GM19455 (cell line): ENCODE measurements at regions not wholly inside any gene's neighbourhood (a gene's known extent, or its start where the extent isn't known, plus 50 kb on each side); places are given as distances from the start of the nearest gene placed in this dataset.
"Not testable (repeated sequence)": the region's sequence is repeated elsewhere in the genome, so short reads cannot be mapped to it uniquely, and the experiment has no call there.

Experiments
- ATAC-seq: cut with Tn5 transposase; IDR thresholded peaks from one replicate; pipeline ENCODE4 v1.9.1; 2021; ENCODE audit not compliant: unreplicated experiment

DNA sequence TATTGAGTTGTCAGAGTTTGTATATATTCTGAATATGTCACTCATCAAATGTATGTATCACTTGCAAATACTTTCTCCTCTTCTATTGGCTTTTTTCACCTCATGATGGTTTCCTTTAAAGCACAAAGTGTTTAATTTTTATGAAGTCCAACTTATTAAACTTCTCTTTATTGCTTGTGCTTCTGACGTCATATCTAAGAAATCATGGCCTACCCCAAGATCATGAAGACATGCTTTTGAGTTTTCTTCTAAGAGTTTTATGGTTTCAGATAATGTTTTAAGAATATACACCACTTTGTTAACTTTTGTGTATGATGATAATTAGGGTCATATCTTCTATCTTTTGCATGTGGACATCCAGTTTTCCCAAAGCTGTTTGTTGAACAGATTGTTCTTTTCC is 417.2 kb upstream of the ATP10A start:
- ATAC-seq: no peak

DNA sequence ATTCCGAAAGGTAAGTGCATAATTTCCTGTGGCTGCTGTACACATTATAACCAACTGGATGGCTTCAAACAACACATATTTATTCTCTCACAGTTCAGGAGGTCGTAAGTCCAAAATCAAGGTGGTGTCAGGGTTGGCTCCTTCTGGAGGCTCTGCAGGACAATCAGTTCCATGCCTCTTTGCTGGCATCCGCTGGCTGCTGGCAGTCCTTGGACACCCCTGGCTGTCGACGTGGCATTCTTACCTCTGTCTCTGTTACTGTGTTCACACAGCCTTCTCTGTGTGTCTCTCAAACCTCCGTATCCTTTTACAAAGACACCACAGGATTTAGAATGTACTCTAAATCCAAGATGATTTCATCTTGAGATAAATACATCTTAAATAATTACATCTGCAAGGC is 398.8 kb upstream of the ATP10A start:
- ATAC-seq: no peak

DNA sequence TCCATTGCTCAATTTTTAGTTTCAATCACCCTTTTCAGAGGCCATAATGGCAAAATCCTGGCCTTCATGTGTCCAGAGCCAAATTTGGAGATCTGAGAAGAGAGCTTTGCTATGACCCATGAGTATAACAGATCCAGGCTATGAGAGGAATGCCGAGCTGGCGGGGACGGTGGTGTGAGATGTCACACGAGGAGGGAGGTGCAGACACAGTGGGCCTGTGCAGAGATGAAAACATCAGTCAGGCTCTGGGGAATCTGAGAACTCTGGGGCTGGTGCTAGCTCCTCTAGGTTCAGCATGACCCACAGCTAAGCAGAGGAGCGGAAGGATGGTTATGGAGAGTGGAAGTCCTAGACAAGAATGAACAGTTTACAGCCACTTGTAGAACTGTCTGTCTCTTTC is 398.3 kb upstream of the ATP10A start:
- no peak for ATAC-seq

DNA sequence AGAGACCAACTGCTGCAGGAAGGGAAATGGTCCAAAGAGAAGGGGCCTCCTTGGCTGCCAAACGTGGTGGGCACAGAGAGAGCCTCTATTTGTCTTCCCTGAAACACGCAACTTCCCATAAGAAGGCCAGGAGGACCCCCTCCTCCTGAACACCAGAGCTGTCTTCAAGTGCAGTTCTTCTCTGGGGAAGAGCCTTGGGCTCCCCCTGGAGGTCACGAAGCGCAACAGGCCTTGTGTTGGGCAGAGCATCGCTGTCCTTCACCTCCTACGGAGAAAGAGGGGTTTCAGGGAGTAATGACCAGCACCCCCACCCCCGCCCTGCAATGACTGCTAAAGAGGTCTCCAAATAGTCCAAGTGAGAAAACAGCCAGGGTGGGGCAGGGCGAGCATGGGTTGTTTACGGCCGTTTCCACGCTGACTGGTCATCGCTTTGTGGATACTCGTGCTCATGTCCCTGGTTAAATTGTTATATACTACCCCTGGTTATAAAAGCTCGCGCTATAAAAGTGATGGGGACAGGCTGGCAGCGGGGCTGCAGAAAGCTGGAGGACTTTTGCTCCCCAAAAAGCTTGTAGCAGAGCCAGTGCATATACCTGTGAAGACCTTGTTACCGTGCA is 397.5 kb upstream of the ATP10A start:
- no peak for ATAC-seq

DNA sequence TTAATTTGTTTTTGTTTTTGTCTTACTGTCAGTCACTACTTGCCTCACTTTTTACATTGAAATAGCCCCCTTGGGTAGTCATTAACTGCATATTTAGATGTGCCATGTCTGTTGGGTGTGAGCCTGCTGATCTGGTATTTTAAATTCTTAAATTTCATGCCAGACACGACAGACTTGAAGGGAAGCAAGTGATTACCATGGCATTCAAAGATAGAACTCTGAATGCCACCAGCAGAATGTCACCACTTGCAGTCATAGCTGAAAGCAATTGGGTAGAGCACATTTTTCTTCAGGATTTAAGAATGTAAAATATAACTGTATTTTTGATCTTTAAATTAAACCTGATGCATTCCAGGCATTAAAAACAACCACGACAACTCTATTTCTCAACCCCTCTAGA is 396.5 kb upstream of the ATP10A start:
- no peak for ATAC-seq

DNA sequence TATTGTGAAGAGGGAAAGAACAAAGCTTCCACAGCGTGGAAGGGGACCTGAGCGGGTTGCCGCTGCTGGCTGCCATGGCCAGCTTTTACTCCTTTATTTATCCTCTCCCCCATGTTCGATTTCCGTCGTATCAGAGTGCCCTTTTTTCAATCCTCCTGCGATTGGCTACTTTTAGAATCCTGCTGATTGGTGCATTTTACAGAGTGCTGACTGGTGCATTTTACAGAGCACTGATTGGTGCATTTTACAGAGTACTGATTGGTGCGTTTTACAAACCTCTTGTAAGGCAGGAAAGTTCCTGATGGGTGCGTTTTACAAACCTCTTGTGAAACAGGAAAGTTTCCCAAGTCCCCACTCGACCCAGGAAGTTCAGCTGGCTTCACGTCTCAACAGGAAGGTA is 381.7 kb upstream of the ATP10A start:
- not testable (repeated sequence) for ATAC-seq

DNA sequence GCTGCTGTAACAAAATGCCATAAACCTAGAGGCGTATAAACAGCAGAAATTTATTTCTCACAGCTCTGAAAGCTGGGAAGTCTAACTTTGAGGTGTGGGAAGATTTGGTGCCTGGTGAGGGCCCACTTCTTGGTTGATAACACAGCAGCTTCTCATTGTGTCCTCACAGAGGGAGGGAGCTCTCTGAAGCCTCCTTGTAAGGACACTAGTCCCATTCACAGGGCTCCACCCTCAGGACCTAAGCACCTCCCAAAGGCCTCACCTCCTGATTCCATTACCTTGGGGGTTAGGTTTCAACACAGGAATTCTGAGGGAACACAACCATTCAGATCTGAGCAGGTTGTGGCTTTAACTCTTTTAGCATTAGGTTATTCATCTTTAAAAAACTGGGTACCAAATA is 380.3 kb upstream of the ATP10A start:
- no peak for ATAC-seq

DNA sequence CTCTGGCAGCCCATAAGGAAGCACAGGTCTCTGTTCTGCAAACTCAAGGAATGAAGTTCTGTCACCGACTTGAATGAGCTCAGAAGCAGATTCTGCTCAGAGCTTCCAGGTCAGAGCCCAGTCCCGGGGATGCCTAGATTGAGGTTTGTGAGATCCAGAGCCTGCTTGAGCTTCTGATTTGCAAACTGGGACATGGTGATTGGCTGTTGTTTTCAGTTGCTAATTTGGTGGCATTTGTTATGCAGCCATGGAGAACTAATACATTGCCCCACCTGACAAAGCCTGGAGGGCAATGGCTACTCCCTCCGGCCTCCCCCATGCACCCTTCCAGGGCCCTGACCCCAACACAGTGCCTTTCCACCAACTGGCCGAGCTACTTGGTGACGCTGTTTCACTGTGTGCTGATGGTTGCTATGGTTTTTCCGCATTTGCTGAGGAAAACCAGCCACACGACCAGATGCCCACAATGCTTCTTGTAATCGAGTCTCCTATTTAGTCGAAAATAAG is 379.5 kb upstream of the ATP10A start:
- ATAC-seq: no peak

DNA sequence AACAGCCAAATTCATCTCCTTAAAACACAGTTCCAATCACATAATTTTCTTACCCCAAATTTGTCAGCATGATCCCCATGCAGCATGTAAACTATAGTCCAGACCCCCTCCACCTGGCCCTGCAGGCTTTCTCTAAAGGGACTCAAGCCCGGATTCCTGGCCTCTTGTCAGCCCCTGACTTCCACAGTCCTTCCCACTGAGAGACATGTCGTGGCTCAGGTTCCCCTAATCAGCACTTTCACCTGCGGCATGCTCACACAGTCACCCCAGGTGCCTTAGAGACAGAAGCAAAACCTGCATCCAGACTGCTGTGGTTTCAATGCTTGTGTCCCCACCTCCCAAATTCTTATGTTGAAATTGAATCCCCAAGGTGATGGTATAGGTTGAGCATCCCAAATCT is 372.7 kb upstream of the ATP10A start:
- no peak for ATAC-seq

DNA sequence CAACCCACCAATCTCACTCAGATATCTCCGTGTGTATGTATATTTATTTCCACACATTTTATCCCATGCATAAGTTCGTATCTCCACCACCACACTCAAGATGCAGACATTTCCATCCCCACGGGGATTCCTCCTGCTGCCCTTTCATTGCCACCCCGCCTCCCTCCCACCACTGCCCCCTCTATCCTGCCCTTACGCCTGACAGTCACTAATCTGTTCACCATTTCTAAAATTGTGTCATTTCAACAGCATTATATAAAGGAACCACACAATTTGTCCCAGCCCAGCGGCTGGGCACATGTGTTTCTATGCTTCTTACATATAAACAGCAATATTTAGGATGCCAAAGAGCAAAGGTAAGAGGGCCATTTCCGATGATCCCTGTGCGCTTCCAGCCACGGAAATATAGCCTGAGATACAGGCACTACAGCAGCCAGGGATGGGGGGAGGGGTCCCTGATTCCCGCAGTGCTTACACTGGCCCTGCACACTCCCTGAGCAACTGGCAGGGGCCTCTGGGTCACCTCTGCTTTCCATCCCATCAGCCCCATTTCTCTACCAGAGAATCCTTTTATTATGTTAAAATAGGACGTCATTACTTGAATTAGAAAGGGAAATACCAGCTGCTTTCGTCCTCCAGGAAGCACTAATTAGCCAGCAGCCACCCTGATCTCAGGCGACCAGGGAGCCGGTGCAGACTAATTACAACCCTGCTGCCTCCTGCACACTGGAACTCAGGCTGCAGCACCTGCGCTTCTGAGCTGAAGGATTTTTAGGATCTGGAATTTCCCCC is 372.0 kb upstream of the ATP10A start:
- no peak for ATAC-seq

DNA sequence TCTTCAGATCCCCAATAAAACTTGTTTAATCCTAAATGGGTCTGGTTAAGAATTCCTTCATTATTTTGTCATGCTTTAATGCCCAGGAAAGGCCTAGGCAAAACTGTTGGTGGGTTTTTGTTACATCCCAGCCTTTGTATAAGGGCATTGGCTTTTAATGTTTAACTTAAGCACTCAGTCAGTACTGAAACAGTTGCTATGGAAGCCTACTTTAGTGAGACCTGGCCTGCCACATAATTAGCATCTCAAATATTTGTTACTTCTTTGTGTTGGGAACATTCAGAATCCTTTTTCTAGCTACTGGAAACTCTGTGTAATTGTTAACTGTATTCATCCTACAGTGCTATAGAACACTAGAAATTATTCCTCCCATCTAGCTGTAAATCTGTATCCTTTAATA is 369.6 kb upstream of the ATP10A start:
- no peak for ATAC-seq

DNA sequence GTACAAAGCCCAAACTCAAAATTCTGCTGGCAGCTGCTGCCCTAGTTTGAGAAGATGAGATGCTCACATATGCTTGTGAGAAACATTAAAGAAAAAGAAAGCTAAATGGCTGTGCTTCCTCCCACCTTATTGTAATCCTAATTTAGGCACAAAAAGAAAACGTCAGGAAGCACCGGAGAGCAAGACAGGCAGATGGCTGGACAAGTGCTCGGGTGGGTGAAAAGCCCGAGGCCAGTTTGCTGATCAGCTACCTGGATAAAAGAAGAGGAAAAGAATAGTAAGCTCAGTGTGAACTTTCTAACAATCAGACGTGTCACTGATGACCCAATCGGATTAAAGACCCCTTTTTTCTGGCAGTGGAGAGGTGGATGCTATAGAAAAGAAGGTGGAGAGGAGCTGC is 368.0 kb upstream of the ATP10A start:
- no peak for ATAC-seq

DNA sequence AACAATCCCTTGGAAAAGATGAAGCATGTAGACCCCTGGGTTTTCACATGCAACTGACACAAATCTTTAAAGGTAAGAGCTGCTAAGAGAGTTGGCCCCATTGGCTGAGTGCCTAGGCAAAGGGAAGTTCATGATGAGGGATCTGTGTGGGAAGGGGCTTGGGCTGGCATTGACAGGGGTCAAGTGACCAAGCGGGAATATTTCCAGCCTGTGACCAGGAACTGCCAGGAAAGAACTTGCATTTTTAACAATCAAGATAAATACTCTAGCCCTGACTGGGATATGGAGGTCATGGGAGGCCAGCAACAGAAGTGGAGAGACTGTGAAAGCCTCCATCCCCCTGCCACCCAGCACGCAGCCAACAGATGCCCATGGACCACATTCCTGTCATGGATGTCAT is 361.1 kb upstream of the ATP10A start:
- ATAC-seq: no peak

DNA sequence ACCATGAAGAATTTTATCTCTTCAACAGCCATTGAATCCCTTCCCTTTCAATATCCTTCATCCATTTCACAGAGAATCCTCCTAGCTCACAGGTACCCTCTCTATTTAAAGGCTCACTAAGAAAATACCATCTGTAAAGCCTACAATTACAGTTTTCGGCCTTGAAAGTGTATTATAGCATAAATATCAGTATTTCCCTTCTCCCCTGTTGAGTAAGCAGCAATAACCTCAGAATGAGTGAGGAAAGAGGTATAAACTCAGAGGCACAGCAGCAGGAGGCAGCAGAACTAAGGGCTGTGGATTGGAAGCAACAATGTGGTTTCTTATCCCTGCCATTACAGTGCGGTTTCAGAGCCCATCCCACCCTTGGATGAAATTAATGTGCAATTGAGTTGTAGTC is 360.6 kb upstream of the ATP10A start:
- no peak for ATAC-seq

DNA sequence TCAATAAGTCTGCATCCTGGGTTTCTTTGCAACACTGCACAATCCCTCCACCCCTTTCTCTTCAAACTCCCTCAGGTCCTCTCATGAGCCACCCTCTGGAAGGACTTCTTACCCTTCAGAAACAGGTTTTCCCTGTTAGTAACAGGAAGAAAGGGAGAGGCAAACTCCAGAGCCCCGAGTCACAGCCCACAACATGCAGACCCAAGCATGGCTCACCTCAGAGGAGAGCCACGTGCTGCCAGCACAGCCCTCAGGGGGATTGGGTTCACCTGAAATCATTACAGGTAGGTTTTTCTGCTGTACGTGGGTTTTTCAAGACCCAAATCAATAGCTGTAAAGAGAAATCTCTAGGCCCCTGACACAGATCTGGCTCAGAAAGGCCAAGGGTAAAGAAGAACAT is 359.7 kb upstream of the ATP10A start:
- no peak for ATAC-seq

DNA sequence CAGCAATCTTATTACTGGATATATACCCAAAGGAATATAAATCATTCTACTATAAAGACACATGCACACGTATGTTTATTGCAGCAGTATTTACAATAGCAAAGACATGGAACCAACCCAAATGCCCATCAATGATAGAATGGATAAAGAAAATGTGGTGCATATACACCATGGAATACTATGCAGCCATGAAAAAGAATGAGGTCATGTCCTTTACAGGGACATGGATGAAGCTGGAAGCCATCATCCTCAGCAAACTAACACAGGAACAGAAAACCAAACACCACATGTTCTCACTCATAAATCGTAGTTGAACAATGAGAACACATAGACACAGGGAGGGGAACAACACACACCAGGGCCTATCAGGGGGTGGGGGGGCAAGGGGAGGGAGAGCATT is 353.9 kb upstream of the ATP10A start:
- ATAC-seq: not testable (repeated sequence)

DNA sequence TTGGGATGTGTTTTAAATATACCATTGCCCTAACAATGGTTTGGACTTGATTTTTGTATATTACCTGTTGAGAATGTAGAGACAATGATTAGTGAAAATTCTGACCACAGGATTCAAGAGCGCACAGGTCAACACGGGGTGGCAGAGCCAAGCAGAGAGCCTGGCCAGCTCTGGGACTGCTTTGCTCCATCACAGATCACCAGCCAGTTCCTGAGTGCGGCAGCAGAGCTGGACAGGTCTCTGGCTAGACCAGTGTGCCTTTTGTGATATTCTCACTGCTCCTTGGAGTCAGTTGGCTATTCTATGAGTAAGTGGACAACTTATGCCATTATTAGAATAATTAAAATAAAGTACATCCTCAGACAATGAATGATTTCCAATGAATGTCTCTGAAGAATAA is 351.2 kb upstream of the ATP10A start:
- no peak for ATAC-seq

DNA sequence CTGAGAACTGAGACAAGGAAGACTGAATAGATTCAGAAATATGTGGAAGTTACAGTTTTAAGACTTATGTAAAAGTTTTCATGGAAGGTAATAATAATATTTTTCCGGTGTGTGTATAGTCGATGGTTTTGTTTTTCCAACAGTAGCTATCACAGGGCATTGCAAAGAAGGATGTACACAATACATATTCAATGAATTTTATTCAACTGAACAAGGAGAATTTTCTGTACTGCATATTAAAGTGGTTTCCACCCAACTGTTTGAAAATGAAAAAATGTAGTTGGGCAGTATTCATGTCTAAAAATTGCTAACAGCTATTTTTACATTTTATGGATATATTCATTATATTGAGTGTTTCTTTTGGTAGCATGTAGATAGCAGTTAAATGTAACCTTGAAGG is 350.3 kb upstream of the ATP10A start:
- ATAC-seq: no peak

DNA sequence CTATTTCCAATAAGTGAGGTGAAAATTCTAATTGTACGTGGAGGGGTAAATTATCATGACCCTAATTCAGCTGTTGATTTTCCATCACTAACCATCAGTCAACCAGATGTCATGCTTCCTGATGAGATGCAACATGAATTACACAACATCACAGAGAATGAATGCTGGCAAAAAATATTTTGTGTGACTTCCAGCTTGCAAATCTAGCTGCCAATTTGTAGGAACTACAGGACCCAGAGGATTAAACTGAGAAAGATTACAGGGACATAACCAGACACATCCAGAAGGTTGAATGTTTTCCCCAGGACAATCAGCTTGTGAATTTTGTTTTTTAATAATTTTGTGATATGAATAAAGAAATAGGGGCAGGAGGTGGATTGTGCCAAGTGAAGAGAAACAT is 349.0 kb upstream of the ATP10A start:
- ATAC-seq: no peak

DNA sequence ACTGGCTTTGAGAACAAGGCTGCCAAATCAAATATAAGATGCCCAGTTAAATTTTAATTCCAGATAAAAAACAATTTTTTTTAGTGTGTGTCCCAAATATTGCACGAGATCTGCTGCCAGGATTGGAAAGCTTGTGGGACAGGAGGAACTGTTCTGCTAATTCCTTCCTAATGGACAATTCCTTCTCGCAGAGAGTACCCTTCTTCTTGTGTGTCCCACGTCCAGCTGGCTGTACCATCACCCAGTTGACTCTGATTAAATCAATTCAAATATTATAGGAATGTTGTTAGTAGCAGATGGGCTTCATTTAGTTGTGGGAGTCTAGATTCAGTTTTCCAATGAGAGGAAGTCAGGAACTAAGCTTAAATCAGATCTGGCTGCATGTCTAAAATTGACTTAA is 347.9 kb upstream of the ATP10A start:
- no peak for ATAC-seq

DNA sequence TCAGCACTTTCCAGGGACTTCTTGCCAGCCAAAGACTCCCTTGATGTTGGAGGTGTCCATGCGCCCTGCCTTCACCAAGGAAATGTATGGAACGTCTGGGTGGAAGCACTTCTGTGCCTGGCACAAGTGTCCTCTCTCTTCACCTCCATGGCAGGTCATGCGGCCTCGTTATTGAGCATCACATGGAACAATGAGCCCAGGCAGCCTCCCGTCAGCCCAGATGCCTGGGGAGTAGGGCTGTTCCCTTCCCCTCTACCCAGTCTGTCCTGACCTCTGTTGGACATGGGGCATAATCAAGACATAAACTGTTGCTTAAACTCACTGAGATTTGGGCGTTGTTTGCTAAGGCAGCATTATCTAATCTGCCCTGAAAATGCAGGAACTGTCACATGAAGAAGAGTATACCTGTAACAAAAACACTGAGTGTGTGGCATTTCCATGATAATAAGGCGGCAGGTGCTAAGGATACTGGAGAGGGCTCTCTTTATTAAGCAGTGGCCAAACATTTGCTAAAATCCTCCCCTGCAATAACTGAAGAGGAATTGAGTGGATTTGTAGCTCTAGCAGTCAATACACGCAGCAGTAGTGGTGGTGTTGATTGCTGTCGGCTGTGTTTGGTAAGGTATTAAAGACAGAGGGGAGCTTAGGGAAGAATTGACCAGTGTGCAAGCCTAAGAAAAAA is 338.2 kb upstream of the ATP10A start:
- ATAC-seq: no peak

DNA sequence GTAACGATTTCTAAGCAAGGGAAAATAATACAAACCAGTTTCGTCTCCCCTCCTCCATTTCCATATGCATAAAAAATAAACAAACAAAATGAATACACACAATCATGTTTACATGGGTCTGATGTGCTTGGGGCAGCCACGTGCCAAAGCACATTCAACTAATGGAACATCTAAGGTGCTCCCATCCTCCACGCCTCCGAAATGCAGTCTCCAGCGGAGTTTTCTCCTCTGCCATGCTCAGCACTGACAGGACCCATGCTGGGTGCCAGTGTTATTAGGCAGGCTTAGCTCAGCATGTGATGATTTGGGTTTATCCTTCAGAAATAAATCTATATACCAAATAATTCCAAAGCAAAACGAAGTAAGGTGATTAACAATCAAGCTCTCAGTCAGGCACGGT is 337.3 kb upstream of the ATP10A start:
- no peak for ATAC-seq
